Neural cell (in vitro differentiated cells): ENCODE measurements at regions not wholly inside any gene's neighbourhood (a gene's known extent, or its start where the extent isn't known, plus 50 kb on each side); places are given as distances from the start of the nearest gene placed in this dataset.

Source experiments
- EP300 ChIP-seq: fragments of 450-650 bp; conservative IDR thresholded peaks from 2 replicates; pipeline ENCODE4 v1.6.1; 2014; ENCODE audit warnings: antibody characterized with exemption, mild to moderate bottlenecking, moderate library complexity; ENCODE audit not compliant: poor library complexity, severe bottlenecking
- EZH2 ChIP-seq: fragments of 200-600, 300-800 bp; shearing (Covaris generic), sonication (generic); IDR thresholded peaks from 2 replicates; pipeline ENCODE4 v1.6.1; 2014; ENCODE audit warnings: antibody characterized with exemption, low read length, borderline replicate concordance, mild to moderate bottlenecking; ENCODE audit not compliant: insufficient read depth, poor library complexity, severe bottlenecking
- MXI1 ChIP-seq: fragments of 450-650 bp; conservative IDR thresholded peaks from 2 replicates; pipeline ENCODE4 v1.6.1; 2014; ENCODE audit warnings: antibody characterized with exemption, mild to moderate bottlenecking; ENCODE audit not compliant: poor library complexity, severe bottlenecking
- TF ChIP-seq, protein P1 (sequence below): fragments of 450-650 bp; IDR thresholded peaks from 2 replicates; pipeline ENCODE4 v1.5.1; 2014; ENCODE audit warnings: antibody characterized with exemption, mild to moderate bottlenecking, moderate library complexity; ENCODE audit not compliant: poor library complexity, severe bottlenecking

DNA sequence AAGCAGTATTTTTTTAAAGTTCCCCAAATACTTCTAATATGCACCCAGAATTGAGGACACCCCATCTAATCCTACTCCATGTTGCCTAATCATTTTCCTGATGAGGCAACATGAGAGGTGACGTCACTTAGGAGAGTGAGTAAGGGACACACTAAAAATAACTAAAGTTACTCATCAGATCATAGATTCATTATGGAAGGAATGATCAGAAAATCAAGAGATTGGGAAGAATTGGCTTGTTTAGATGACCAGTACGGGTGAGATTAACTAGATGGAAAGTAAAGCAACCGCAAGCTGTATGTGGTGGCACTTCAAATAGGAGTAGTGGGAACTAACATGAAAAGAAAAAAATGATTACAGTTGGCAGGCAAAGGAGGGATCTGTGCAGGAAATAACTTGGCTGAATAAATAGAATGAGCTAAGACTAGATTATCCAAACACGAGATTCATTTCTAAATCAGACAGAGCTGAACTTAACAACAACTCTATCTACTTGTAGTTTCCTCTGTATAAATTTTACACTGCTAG is 61.4 kb upstream of the CXADR start:
- TF ChIP-seq, protein P1, sequence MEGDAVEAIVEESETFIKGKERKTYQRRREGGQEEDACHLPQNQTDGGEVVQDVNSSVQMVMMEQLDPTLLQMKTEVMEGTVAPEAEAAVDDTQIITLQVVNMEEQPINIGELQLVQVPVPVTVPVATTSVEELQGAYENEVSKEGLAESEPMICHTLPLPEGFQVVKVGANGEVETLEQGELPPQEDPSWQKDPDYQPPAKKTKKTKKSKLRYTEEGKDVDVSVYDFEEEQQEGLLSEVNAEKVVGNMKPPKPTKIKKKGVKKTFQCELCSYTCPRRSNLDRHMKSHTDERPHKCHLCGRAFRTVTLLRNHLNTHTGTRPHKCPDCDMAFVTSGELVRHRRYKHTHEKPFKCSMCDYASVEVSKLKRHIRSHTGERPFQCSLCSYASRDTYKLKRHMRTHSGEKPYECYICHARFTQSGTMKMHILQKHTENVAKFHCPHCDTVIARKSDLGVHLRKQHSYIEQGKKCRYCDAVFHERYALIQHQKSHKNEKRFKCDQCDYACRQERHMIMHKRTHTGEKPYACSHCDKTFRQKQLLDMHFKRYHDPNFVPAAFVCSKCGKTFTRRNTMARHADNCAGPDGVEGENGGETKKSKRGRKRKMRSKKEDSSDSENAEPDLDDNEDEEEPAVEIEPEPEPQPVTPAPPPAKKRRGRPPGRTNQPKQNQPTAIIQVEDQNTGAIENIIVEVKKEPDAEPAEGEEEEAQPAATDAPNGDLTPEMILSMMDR = no peak
- no peak for TF ChIP-seq EZH2
- no peak for TF ChIP-seq EP300
- TF ChIP-seq MXI1 = no peak
